Thoracic aorta (tissue), 2 donors: ENCODE measurements at regions not wholly inside any gene's neighbourhood (a gene's known extent, or its start where the extent isn't known, plus 50 kb on each side); places are given as distances from the start of the nearest gene placed in this dataset.

Experiments used
- ATAC-seq: fragments of 150-250 bp; one replicate; pipeline ENCODE4 v1.8.0; 2017; ENCODE audit warnings: low read depth; ENCODE audit not compliant: insufficient number of reproducible peaks, low FRiP score
- DNase-seq: peaks from one replicate; pipeline ENCODE4 v3.0.0-alpha.2; 2020; ENCODE audit warnings: low spot score
- H3K27ac ChIP-seq, 2 donors: fragments of 200-600 bp; sonication (generic); 1 replicate in 1 of 2; 2 replicates in 1 of 2; pipeline ENCODE4 v1.5.1; 2016; ENCODE audit warnings: mild to moderate bottlenecking in 2 of 2, moderate library complexity in 2 of 2
- H3K27me3 ChIP-seq: fragments of 200-600 bp; sonication (generic); replicated peaks from 2 replicates; pipeline ENCODE4 v1.6.0; 2016; ENCODE audit warnings: mild to moderate bottlenecking; ENCODE audit not compliant: insufficient read depth
- H3K36me3 ChIP-seq: fragments of 200-600 bp; sonication (generic); one replicate; pipeline ENCODE4 v1.5.1; 2016
- H3K4me1 ChIP-seq, 2 donors: fragments of 200-600 bp; sonication (generic); 1 replicate in 1 of 2; 2 replicates in 1 of 2; pipeline versions ENCODE4 v1.5.1 to v1.6.0; 2016; ENCODE audit warnings: low read depth in 2 of 2, mild to moderate bottlenecking in 1 of 2; ENCODE audit not compliant: control insufficient read depth in 1 of 2
- H3K4me3 ChIP-seq: fragments of 200-600 bp; sonication (generic); 2 replicates; pipeline ENCODE4 v1.5.1; 2016; ENCODE audit warnings: mild to moderate bottlenecking
- H3K9me3 ChIP-seq: fragments of 200-600 bp; sonication (generic); 2 replicates; pipeline ENCODE4 v1.5.1; 2016
- TF ChIP-seq, protein P1 (sequence below): fragments of 200-600 bp; sonication (generic); IDR thresholded peaks from one replicate; pipeline ENCODE4 v1.5.1; 2019; ENCODE audit warnings: antibody characterized with exemption

DNA sequence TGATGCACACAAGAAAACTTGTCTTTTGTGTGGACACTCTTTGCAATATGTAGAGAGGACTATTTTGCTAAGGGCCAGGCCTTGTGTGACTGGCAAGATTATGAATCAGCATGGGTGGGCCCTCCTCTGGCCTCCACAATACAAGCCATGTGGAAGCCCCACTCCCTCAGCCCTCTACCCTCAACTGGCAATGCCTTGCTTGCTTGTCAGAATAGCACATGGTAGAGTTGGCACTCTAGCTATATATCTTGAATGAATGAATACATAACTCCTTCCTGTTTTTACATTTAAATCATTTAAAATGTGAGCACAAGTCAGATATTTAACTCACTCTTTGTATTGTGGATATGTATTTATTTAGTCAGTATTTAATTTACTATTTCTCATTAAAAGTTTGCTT, 805.4 kb upstream of the GYPC start:
- ATAC-seq (no peak), DNase-seq (no peak)
- H3K27me3 ChIP-seq, result no peaks in the 10 kb centered on the region
- no peaks in the 10 kb centered on the region for H3K9me3 ChIP-seq
- TF ChIP-seq, protein P1, sequence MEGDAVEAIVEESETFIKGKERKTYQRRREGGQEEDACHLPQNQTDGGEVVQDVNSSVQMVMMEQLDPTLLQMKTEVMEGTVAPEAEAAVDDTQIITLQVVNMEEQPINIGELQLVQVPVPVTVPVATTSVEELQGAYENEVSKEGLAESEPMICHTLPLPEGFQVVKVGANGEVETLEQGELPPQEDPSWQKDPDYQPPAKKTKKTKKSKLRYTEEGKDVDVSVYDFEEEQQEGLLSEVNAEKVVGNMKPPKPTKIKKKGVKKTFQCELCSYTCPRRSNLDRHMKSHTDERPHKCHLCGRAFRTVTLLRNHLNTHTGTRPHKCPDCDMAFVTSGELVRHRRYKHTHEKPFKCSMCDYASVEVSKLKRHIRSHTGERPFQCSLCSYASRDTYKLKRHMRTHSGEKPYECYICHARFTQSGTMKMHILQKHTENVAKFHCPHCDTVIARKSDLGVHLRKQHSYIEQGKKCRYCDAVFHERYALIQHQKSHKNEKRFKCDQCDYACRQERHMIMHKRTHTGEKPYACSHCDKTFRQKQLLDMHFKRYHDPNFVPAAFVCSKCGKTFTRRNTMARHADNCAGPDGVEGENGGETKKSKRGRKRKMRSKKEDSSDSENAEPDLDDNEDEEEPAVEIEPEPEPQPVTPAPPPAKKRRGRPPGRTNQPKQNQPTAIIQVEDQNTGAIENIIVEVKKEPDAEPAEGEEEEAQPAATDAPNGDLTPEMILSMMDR, result no peak
- H3K4me1 ChIP-seq, result no peaks in the 10 kb centered on the region
- H3K4me3 ChIP-seq, result no peak overlapping the region
- no peaks in the 10 kb centered on the region for H3K36me3 ChIP-seq
- H3K27ac ChIP-seq, result no peak overlapping the region

DNA sequence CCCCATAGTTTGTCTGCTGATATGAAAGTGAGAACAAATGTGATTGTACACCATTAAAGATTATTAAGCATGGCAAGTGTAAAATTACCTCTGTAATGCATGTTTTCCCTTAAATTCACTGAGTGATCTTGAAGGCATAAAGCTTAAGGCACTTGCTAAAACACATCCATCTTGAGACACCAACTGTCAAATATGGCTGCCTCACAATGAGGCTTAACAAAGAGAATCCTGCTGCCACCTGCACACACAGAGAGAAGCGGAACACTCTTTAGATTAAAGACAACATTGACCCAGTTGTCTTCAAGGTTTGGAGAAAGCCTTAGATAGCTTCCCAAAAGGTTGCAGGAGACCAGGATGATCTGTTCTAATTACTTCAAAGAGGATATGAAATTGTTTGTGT, 803.6 kb upstream of the GYPC start:
- Histone ChIP-seq H3K9me3 (no peaks in the 10 kb centered on the region), H3K27me3 (no peaks in the 10 kb centered on the region), H3K4me3 (no peak overlapping the region), H3K4me1 (no peaks in the 10 kb centered on the region), H3K27ac (no peak overlapping the region), H3K36me3 (no peaks in the 10 kb centered on the region)
- no peak for ATAC-seq
- TF ChIP-seq, protein P1, result no peak
- no peak for DNase-seq

DNA sequence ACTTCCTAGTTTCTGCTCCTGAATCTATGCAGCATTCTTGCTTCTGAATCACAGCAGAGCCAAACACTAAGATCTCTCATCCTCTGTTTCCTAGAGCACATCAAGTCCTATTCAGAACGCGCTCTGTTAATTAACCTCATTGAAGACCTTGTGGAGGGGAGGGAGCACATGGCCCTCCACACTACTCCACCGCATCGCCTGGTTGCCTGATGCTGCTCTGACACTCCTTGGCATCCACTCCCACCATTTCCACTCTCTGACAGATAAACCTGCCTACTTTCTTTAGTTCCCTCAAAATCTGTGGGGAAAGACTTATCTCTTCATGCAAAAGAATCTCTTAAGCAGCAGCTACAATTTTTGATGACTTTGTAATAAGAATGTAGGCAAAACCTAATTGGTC, 802.3 kb upstream of the GYPC start:
- ATAC-seq, result no peak
- Histone ChIP-seq H3K9me3 (no peaks in the 10 kb centered on the region), H3K27me3 (no peaks in the 10 kb centered on the region), H3K27ac (no peak overlapping the region), H3K4me3 (no peak overlapping the region), H3K4me1 (no peaks in the 10 kb centered on the region), H3K36me3 (no peaks in the 10 kb centered on the region)
- TF ChIP-seq, protein P1, result no peak
- DNase-seq, result no peak

DNA sequence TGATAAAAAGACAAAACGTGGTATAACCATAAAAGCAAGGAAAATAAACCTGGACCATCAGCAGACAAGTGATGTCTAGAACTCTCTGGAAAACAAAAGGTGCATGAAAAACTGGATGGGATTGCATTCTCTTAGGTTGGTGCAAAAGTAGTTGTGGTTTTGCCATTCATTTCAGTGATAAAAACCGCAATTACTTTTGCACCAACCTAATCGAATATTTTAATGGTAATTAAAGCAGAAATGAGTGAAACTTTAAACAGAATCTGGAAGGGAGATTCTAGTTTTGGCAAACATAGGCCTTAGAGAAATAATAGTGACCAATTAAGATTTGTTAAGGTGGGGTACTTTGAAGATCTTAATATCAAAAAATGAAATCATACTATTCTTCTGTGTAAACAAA, 800.8 kb upstream of the GYPC start:
- DNase-seq (no peak), ATAC-seq (no peak)
- TF ChIP-seq, protein P1, result no peak
- H3K4me1 ChIP-seq, result no peaks in the 10 kb centered on the region
- no peak overlapping the region for H3K27ac ChIP-seq
- H3K4me3 ChIP-seq, result no peak overlapping the region
- no peaks in the 10 kb centered on the region for H3K27me3 ChIP-seq
- H3K9me3 ChIP-seq, result no peaks in the 10 kb centered on the region
- H3K36me3 ChIP-seq, result no peaks in the 10 kb centered on the region

DNA sequence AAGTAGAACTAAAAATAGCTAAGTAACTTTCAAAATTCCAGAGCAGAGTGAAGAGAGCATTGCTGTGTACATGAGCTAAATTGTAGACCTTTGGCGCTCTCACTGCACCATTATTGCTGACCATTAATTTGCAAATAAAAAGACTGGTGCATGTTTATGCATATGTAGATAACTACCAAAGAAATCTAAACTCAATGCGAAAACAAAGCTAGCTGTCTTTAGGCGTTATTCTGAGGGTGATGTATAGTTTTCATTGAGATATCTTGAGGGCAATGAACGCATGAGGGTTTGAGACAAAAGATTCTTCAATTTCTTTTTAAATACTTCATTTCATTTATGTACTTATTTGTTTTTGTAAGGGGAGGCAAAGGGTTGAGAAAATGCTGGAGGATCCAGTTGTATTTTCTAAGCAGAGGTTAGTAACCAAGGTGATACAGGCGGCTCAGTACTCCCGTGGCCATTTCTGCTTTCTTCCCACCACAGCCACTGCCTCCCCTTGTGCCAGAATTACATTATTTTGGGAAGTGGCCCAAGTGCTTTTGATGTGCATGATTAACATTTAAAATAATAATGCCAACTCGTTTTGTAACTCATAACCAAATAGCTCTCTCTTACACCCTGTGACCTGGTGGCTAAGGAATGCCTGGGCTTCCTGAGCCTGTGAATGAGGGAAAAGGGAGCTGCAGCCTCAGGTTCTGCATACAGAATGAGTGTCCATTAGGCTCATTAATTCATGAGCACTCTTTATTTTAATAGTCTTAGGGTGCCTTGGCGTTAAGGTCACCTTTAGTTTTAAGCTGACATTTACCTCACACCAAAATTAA, 797.8 kb upstream of the GYPC start:
- H3K4me1 ChIP-seq, result no peaks in the 10 kb centered on the region
- H3K4me3 ChIP-seq, result no peak overlapping the region
- no peak overlapping the region for H3K27ac ChIP-seq
- no peaks in the 10 kb centered on the region for H3K27me3 ChIP-seq
- no peaks in the 10 kb centered on the region for H3K36me3 ChIP-seq
- H3K9me3 ChIP-seq, result no peaks in the 10 kb centered on the region
- DNase-seq (no peak), ATAC-seq (no peak)
- TF ChIP-seq, protein P1, result no peak
